IMR-90 (cell line): ENCODE measurements at regions not wholly inside any gene's neighbourhood (a gene's known extent, or its start where the extent isn't known, plus 50 kb on each side); places are given as distances from the start of the nearest gene placed in this dataset.

Source experiments
- ATAC-seq: fragments of 200-7000 bp; cut with Tn5 transposase; 2 replicates; pipeline ENCODE4 v1.9.1; 2020; ENCODE audit warnings: low read depth, mild to moderate bottlenecking, moderate library complexity
- BruUV-seq: library from RNA; stranded (reverse); fragments of 400-500 nt; replicated peaks from 2 replicates; lab custom pipeline; 2021; lab: Mats Ljungman, UMichigan
- CTCF ChIA-PET: fragments of 300-600 bp; formaldehyde crosslinking; extraction: SDS; loops from one replicate; lab custom pipeline; 2021; ENCODE audit warnings: antibody characterized with exemption; lab: Yijun Ruan, JAX
- POLR2A ChIA-PET: fragments of 300-600 bp; sonication (Branson Sonifier 250); formaldehyde crosslinking; loops from one replicate; lab custom pipeline; 2022; ENCODE audit warnings: antibody characterized with exemption; ENCODE audit not compliant: unreplicated experiment; lab: Charles Lee
- DNase-seq: peaks from one replicate; pipeline ENCODE4 v3.0.0; 2013
- H2AFZ ChIP-seq: replicated peaks from 2 replicates; pipeline ENCODE3; 2013; ENCODE audit warnings: low read length, mild to moderate bottlenecking; ENCODE audit not compliant: poor library complexity
- H2AK5ac ChIP-seq: 2 replicates; pipeline ENCODE4 v1.6.1; 2013; ENCODE audit warnings: low read depth, low read length, inconsistent platforms
- H2AK9ac ChIP-seq: replicated peaks from 2 replicates; pipeline ENCODE3; 2013; ENCODE audit warnings: mild to moderate bottlenecking, low read depth, low read length, moderate library complexity; ENCODE audit not compliant: poor library complexity
- H2BK120ac ChIP-seq: 2 replicates; pipeline ENCODE4 v1.6.1; 2013; ENCODE audit warnings: low read depth, low read length, inconsistent platforms
- H2BK15ac ChIP-seq: 3 replicates; pipeline ENCODE4 v1.6.1; 2013; ENCODE audit warnings: low read depth, low read length, inconsistent platforms
- H2BK20ac ChIP-seq: 2 replicates; pipeline ENCODE4 v1.6.1; 2013; ENCODE audit warnings: low read depth, mild to moderate bottlenecking, inconsistent platforms, low read length, moderate library complexity
- H2BK5ac ChIP-seq: 2 replicates; pipeline ENCODE4 v1.6.1; 2013; ENCODE audit warnings: mild to moderate bottlenecking, low read depth, low read length, inconsistent platforms; ENCODE audit not compliant: poor library complexity, severe bottlenecking
- H3K14ac ChIP-seq: replicated peaks from 2 replicates; pipeline ENCODE4 v1.6.1; 2013; ENCODE audit warnings: low read depth, low read length, inconsistent platforms
- H3K18ac ChIP-seq: 2 replicates; pipeline ENCODE4 v1.6.1; 2013; ENCODE audit warnings: low read depth, low read length, control low read depth
- H3K23ac ChIP-seq: 2 replicates; pipeline ENCODE4 v1.6.1; 2013; ENCODE audit warnings: low read depth, low read length, inconsistent platforms
- H3K27ac ChIP-seq: 2 replicates; pipeline ENCODE4 v1.5.1; 2013; ENCODE audit warnings: mild to moderate bottlenecking, control low read depth, low read length; ENCODE audit not compliant: insufficient read depth
- H3K27me3 ChIP-seq: 2 replicates; pipeline ENCODE4 v1.6.1; 2013; ENCODE audit warnings: low read length; ENCODE audit not compliant: control insufficient read depth, insufficient read depth
- H3K36me3 ChIP-seq: 2 replicates; pipeline ENCODE4 v1.6.1; 2013; ENCODE audit warnings: low read length, mixed read lengths; ENCODE audit not compliant: control insufficient read depth, insufficient read depth
- H3K4ac ChIP-seq: 2 replicates; pipeline ENCODE4 v1.6.1; 2013; ENCODE audit warnings: low read depth, low read length, inconsistent platforms
- H3K4me1 ChIP-seq: 2 replicates; pipeline ENCODE4 v1.6.1; 2013; ENCODE audit warnings: low read length, mixed read lengths; ENCODE audit not compliant: control insufficient read depth, insufficient read depth
- H3K4me2 ChIP-seq: 2 replicates; pipeline ENCODE4 v1.6.1; 2013; ENCODE audit warnings: low read depth, mild to moderate bottlenecking, control low read depth, low read length, moderate library complexity
- H3K4me3 ChIP-seq: 2 replicates; pipeline ENCODE4 v1.5.1; 2013; ENCODE audit warnings: low read depth, mild to moderate bottlenecking, control low read depth, low read length, moderate library complexity; ENCODE audit not compliant: insufficient read depth
- H3K56ac ChIP-seq: 2 replicates; pipeline ENCODE4 v1.6.1; 2013; ENCODE audit warnings: low read length, inconsistent platforms; ENCODE audit not compliant: insufficient read depth; ENCODE audit errors: extremely low read depth
- H3K79me1 ChIP-seq, 2 experiments: 2 replicates each; pipeline ENCODE4 v1.6.1; 2013; ENCODE audit warnings: low read length in 2 of 2, inconsistent platforms in 1 of 2, low read depth in 1 of 2
- H3K9ac ChIP-seq: 2 replicates; pipeline ENCODE4 v1.6.1; 2013; ENCODE audit warnings: low read depth, low read length, control low read depth
- H3K9me1 ChIP-seq: 2 replicates; pipeline ENCODE4 v1.6.1; 2013; ENCODE audit warnings: low read length, inconsistent platforms; ENCODE audit not compliant: insufficient read depth
- H3K9me3 ChIP-seq: 2 replicates; pipeline ENCODE4 v1.6.1; 2013; ENCODE audit warnings: low read length; ENCODE audit not compliant: control insufficient read depth, insufficient read depth
- H4K20me1 ChIP-seq: 2 replicates; pipeline ENCODE4 v1.6.1; 2013; ENCODE audit warnings: low read length, inconsistent platforms; ENCODE audit not compliant: insufficient read depth
- H4K5ac ChIP-seq: 2 replicates; pipeline ENCODE4 v1.6.1; 2013; ENCODE audit warnings: mild to moderate bottlenecking, low read depth, low read length, control low read depth
- H4K8ac ChIP-seq, 2 experiments: 2 replicates each; pipeline ENCODE4 v1.6.1; 2013; ENCODE audit warnings: low read depth in 2 of 2, low read length in 2 of 2, control low read depth in 1 of 2, inconsistent platforms in 1 of 2
- H4K91ac ChIP-seq: 2 replicates; pipeline ENCODE4 v1.6.1; 2013; ENCODE audit warnings: low read depth, low read length, inconsistent platforms; ENCODE audit not compliant: insufficient read depth
- BHLHE40 ChIP-seq: fragments of 150-350 bp; IDR thresholded peaks from 2 replicates; pipeline ENCODE4 v1.6.1; 2016; ENCODE audit warnings: mild to moderate bottlenecking, low read depth, low read length
- CHD1 ChIP-seq: IDR thresholded peaks from 2 replicates; pipeline ENCODE4 v1.6.1; 2012; ENCODE audit warnings: low read depth, low read length, improper control_type of control experiment
- MAFK ChIP-seq: IDR thresholded peaks from 2 replicates; pipeline ENCODE4 v1.6.1; 2012; ENCODE audit warnings: low read depth, low read length, improper control_type of control experiment
- MAZ ChIP-seq: IDR thresholded peaks from 2 replicates; pipeline ENCODE4 v1.6.1; 2012; ENCODE audit warnings: low read depth, mild to moderate bottlenecking, low read length, improper control_type of control experiment, moderate library complexity, borderline replicate concordance
- MXI1 ChIP-seq: IDR thresholded peaks from 2 replicates; pipeline ENCODE4 v1.6.1; 2012; ENCODE audit warnings: low read depth, mild to moderate bottlenecking, low read length, moderate library complexity, borderline replicate concordance
- SMC3 ChIP-seq: fragments of 150-350 bp; IDR thresholded peaks from 2 replicates; pipeline ENCODE4 v1.6.1; 2016; ENCODE audit warnings: low read depth, mild to moderate bottlenecking, antibody characterized with exemption, low read length, moderate library complexity
- WGBS, 2 experiments: methylation state at CpG; one replicate each; pipeline versions ENCODE4 v1.1.5 to v1.1.7; 2013; ENCODE audit warnings: missing lambda C conversion rate in 2 of 2; ENCODE audit not compliant: insufficient read length in 1 of 2; ENCODE audit errors: extremely low coverage in 2 of 2; 5-methylcytosine and 5-hydroxymethylcytosine counted together
- dilution Hi-C: fragments of 300-500 bp; cut with HindIII; formaldehyde crosslinking; loops from one replicate; pipeline ENCODE4 v1.14.3; 2018; ENCODE audit warnings: low sequenced_read_pairs; ENCODE audit not compliant: unreplicated experiment
- in situ Hi-C: fragments of 300-500 bp; cut with MboI; formaldehyde crosslinking; loops from 3 replicates; pipeline ENCODE4 v1.14.3; 2019; ENCODE audit warnings: low sequenced_read_pairs, inconsistent platforms, mixed read lengths
- intact Hi-C: fragments of 100-400 bp; cut with micrococcal nuclease; formaldehyde crosslinking; loops from 2 replicates; pipeline ENCODE4 v1.10.0; 2022
- TF ChIP-seq, protein P1 (sequence below): conservative IDR thresholded peaks from 2 replicates; pipeline ENCODE4 v1.5.1; 2012; ENCODE audit warnings: mild to moderate bottlenecking, low read depth, low read length, improper control_type of control experiment
- TF ChIP-seq, protein P2 (sequence below): fragments of 150-350 bp; IDR thresholded peaks from 2 replicates; pipeline ENCODE4 v1.6.1; 2016; ENCODE audit warnings: low read depth, mild to moderate bottlenecking, low read length, moderate library complexity, borderline replicate concordance

DNA sequence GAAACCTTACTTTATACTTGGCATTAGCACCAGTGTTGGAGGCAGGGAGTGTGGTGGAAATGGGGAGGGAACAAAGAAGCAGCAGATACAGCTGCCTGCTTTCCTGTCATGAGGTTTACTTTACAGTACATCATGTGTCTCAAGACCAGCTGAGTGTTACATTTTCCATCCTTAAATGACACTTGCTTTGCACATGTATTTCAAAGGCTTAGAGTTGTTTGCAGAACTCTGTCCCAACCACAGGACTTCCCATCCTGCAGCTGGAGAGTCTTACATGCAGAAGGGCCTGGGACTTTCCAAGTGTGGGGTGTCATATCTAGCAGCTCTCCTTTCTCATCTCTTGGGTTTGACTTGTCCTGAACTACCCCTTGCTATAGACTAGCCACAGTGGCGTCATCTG lies 395.9 kb downstream of the DHX35 start:
- Histone ChIP-seq H2AFZ (no peak overlapping the region), H3K9me1 (no peaks in the 10 kb centered on the region), H3K9ac (no peak overlapping the region), H3K18ac (no peak overlapping the region), H4K8ac (no peak overlapping the region), H3K4me2 (no peak overlapping the region), H2BK5ac (no peak overlapping the region), H2AK5ac (no peak overlapping the region), H3K4me1 (no peaks in the 10 kb centered on the region), H3K27ac (no peak overlapping the region), H2BK20ac (no peak overlapping the region), H2BK15ac (no peak overlapping the region), H3K4me3 (no peak overlapping the region), H4K5ac (no peak overlapping the region), H2AK9ac (no peak overlapping the region), H3K56ac (no peak overlapping the region), H3K9me3 (no peaks in the 10 kb centered on the region), H4K20me1 (no peaks in the 10 kb centered on the region), H3K4ac (no peak overlapping the region), H3K14ac (no peak overlapping the region), H3K79me1 (no peaks in the 10 kb centered on the region), H2BK120ac (no peak overlapping the region), H3K27me3 (no peaks in the 10 kb centered on the region), H3K36me3 (no peaks in the 10 kb centered on the region), H4K91ac (no peak overlapping the region), H3K23ac (no peak overlapping the region)
- dilution Hi-C loops, result no loop called here
- no TSS peak for BruUV-seq
- intact Hi-C loops, result no loop called here
- ChIA-PET POLR2A (no interaction called here), CTCF (no interaction called here)
- no peak for DNase-seq
- in situ Hi-C loops, result no loop called here
- WGBS, 2 experiments, result no CpG with 5 or more reads among the region's 1 CpG
- no peak for TF ChIP-seq MAFK
- TF ChIP-seq SMC3, result no peak
- TF ChIP-seq MAZ, result no peak
- TF ChIP-seq CHD1, result no peak
- TF ChIP-seq MXI1, result no peak
- TF ChIP-seq, protein P1, sequence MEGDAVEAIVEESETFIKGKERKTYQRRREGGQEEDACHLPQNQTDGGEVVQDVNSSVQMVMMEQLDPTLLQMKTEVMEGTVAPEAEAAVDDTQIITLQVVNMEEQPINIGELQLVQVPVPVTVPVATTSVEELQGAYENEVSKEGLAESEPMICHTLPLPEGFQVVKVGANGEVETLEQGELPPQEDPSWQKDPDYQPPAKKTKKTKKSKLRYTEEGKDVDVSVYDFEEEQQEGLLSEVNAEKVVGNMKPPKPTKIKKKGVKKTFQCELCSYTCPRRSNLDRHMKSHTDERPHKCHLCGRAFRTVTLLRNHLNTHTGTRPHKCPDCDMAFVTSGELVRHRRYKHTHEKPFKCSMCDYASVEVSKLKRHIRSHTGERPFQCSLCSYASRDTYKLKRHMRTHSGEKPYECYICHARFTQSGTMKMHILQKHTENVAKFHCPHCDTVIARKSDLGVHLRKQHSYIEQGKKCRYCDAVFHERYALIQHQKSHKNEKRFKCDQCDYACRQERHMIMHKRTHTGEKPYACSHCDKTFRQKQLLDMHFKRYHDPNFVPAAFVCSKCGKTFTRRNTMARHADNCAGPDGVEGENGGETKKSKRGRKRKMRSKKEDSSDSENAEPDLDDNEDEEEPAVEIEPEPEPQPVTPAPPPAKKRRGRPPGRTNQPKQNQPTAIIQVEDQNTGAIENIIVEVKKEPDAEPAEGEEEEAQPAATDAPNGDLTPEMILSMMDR, result no peak
- TF ChIP-seq, protein P2, sequence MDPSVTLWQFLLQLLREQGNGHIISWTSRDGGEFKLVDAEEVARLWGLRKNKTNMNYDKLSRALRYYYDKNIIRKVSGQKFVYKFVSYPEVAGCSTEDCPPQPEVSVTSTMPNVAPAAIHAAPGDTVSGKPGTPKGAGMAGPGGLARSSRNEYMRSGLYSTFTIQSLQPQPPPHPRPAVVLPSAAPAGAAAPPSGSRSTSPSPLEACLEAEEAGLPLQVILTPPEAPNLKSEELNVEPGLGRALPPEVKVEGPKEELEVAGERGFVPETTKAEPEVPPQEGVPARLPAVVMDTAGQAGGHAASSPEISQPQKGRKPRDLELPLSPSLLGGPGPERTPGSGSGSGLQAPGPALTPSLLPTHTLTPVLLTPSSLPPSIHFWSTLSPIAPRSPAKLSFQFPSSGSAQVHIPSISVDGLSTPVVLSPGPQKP, result no peak
- no peak for TF ChIP-seq BHLHE40
- ATAC-seq, result no peak
